Activated CD8-positive, alpha-beta T cell treated with anti-CD3 and anti-CD28 coated beads for 36 hours (primary cell): ENCODE measurements at regions not wholly inside any gene's neighbourhood (a gene's known extent, or its start where the extent isn't known, plus 50 kb on each side); places are given as distances from the start of the nearest gene placed in this dataset.

Source experiments
- ATAC-seq: fragments of 200-7000 bp; cut with Tn5 transposase; one replicate; pipeline ENCODE4 v1.10.0; 2021; ENCODE audit warnings: mild to moderate bottlenecking, moderate library complexity
- CTCF ChIA-PET: fragments of 350-600 bp; sonication (Branson Sonifier 250); formaldehyde crosslinking; loops from one replicate; lab custom pipeline; 2021; ENCODE audit warnings: antibody characterized with exemption; lab: Charles Lee
- POLR2A ChIA-PET: fragments of 350-600 bp; sonication (Branson Sonifier 250); formaldehyde crosslinking; loops from one replicate; lab custom pipeline; 2021; ENCODE audit warnings: antibody characterized with exemption; lab: Charles Lee
- DNase-seq: peaks from one replicate; pipeline ENCODE4 v3.0.0-alpha.2; 2020
- H3K27ac Mint-ChIP-seq: one replicate; pipeline ENCODE4 v1.8.0; 2021; ENCODE audit warnings: mild to moderate bottlenecking, mixed read lengths
- H3K27me3 Mint-ChIP-seq: one replicate; pipeline ENCODE4 v1.8.0; 2021; ENCODE audit warnings: mixed read lengths
- H3K36me3 Mint-ChIP-seq: one replicate; pipeline ENCODE4 v1.8.0; 2021; ENCODE audit warnings: low read depth, mixed read lengths
- H3K4me1 Mint-ChIP-seq: one replicate; pipeline ENCODE4 v1.8.0; 2021; ENCODE audit warnings: low read depth, mixed read lengths
- H3K4me3 Mint-ChIP-seq: one replicate; pipeline ENCODE4 v1.8.0; 2021; ENCODE audit warnings: mild to moderate bottlenecking, moderate library complexity, mixed read lengths
- H3K9me3 Mint-ChIP-seq: one replicate; pipeline ENCODE4 v1.8.0; 2021; ENCODE audit warnings: mixed read lengths
- intact Hi-C: fragments of 100-400 bp; cut with micrococcal nuclease; formaldehyde crosslinking; loops from one replicate; pipeline ENCODE4 v1.10.0; 2022
- TF ChIP-seq, protein P1 (sequence below): fragments of 200-600 bp; IDR thresholded peaks from one replicate; pipeline ENCODE4 v1.8.0; 2022; ENCODE audit warnings: antibody characterized with exemption, mild to moderate bottlenecking

DNA sequence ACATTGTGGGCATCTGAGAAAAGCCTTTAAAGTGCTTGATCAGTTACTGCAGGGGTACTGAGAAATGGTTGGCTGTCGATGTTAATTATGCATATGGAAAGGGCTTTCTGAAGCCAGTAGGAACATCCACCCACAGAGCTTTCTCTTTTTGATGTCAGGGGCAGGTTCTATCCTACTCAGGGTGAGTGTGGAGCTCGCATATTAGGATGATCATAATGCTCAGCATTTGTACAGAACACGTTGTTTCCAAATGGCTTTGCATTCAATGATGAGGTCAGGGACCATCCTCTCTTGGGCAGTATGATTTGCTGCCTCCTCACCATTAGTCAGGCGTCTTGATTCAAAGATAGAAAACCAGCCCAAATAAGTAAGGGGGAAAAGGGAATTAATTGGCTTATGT is 141.9 kb downstream of the HMHB1 start:
- TF ChIP-seq, protein P1, sequence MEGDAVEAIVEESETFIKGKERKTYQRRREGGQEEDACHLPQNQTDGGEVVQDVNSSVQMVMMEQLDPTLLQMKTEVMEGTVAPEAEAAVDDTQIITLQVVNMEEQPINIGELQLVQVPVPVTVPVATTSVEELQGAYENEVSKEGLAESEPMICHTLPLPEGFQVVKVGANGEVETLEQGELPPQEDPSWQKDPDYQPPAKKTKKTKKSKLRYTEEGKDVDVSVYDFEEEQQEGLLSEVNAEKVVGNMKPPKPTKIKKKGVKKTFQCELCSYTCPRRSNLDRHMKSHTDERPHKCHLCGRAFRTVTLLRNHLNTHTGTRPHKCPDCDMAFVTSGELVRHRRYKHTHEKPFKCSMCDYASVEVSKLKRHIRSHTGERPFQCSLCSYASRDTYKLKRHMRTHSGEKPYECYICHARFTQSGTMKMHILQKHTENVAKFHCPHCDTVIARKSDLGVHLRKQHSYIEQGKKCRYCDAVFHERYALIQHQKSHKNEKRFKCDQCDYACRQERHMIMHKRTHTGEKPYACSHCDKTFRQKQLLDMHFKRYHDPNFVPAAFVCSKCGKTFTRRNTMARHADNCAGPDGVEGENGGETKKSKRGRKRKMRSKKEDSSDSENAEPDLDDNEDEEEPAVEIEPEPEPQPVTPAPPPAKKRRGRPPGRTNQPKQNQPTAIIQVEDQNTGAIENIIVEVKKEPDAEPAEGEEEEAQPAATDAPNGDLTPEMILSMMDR, result no peak
- H3K27ac Mint-ChIP-seq, result no peak overlapping the region
- ATAC-seq, result no peak
- DNase-seq, result no peak
- intact Hi-C loops, result no loop called here
- no peaks in the 10 kb centered on the region for H3K36me3 Mint-ChIP-seq
- no peak overlapping the region for H3K4me3 Mint-ChIP-seq
- no peaks in the 10 kb centered on the region for H3K9me3 Mint-ChIP-seq
- ChIA-PET CTCF (no interaction called here), POLR2A (no interaction called here)
- no peaks in the 10 kb centered on the region for H3K4me1 Mint-ChIP-seq
- H3K27me3 Mint-ChIP-seq, result peaks cover 4% of the 10 kb centered on the region

GRCh38 chr5:143955141-143955540 is 143.2 kb downstream of the HMHB1 start:
- H3K27ac Mint-ChIP-seq, result no peak overlapping the region
- POLR2A ChIA-PET, result interaction anchor here (0.7 kb wide), 1 partner anchor 10 kb away, joined by 4 read pairs; no protein-coding TSS in a partner anchor
- H3K36me3 Mint-ChIP-seq, result no peaks in the 10 kb centered on the region
- ATAC-seq (no peak), DNase-seq (no peak)
- CTCF ChIA-PET, result interaction anchor here (0.9 to 1.9 kb wide), 3 partner anchors 13 to 89 kb away, joined by 3 to 5 read pairs (median 4); no protein-coding TSS in a partner anchor
- intact Hi-C loops, result no loop called here
- TF ChIP-seq, protein P1, result no peak
- H3K4me3 Mint-ChIP-seq, result no peak overlapping the region
- H3K9me3 Mint-ChIP-seq, result no peaks in the 10 kb centered on the region
- H3K4me1 Mint-ChIP-seq, result no peaks in the 10 kb centered on the region
- peaks cover 4% of the 10 kb centered on the region for H3K27me3 Mint-ChIP-seq

DNA sequence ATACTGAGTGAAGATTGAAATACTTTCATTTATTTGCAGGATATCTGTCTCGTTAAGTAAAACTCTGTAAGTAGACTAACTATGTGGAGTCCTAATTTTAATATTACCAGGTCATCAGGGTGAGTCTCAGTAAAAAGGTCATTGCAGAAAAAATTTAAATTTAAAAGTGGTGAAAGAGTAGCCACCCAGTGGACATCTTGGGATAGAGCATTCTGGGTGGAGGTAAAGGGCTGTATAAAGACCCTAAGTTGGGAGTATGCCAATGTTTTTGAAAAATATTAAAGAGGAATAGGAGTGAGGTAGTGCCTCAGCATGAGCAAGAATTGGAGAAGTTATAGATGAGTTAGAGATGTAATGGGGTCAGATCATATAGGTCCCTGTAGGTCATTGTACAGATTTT is 145.5 kb downstream of the HMHB1 start:
- no peak overlapping the region for H3K27ac Mint-ChIP-seq
- DNase-seq (no peak), ATAC-seq (no peak)
- ChIA-PET POLR2A (no interaction called here), CTCF (no interaction called here)
- H3K36me3 Mint-ChIP-seq, result no peaks in the 10 kb centered on the region
- H3K9me3 Mint-ChIP-seq, result no peaks in the 10 kb centered on the region
- TF ChIP-seq, protein P1, result no peak
- H3K4me3 Mint-ChIP-seq, result no peak overlapping the region
- H3K27me3 Mint-ChIP-seq, result peaks cover 4% of the 10 kb centered on the region
- intact Hi-C loops, result no loop called here
- no peaks in the 10 kb centered on the region for H3K4me1 Mint-ChIP-seq

- POLR2A ChIA-PET, result no interaction called here
- no peak for DNase-seq
- CTCF ChIA-PET, result interaction anchor here (1.2 to 1.8 kb wide), 2 partner anchors 8 to 52 kb away, joined by 4 to 7 read pairs; no protein-coding TSS in a partner anchor
- Mint-ChIP-seq H3K4me3 (no peak overlapping the region), H3K27me3 (no peaks in the 10 kb centered on the region), H3K9me3 (no peaks in the 10 kb centered on the region), H3K36me3 (no peaks in the 10 kb centered on the region), H3K4me1 (no peaks in the 10 kb centered on the region), H3K27ac (no peak overlapping the region)
- TF ChIP-seq, protein P1, result no peak
- intact Hi-C loops, result loop anchor here (10.0 kb wide), 1 partner anchor 957 kb away; no protein-coding TSS in a partner anchor
- no peak for ATAC-seq
Observed at GRCh38 chr5:143962201-143962600, 150.2 kb downstream of the HMHB1 start.

DNA sequence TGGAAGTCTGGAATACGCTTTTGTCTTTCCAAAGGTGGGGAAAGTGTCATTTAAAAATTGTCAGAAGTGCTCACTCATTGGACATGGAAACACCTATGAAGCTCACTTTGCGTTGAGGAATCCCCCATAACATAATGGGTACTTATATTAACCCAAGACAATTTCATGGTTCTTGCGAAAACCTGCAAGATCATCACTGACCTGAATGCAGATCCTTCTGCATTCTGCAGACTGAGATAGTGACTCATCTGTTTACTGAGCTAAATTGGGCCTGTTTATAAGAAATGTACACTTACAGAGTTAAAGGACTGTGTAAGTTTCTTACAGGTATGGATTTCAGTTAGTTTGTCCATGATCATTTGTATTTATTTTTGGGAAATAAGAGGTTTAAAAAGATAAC is 153.0 kb downstream of the HMHB1 start:
- CTCF ChIA-PET, result no interaction called here

More for the DNA sequence above, 153.0 kb downstream of the HMHB1 start:
- TF ChIP-seq, protein P1, result no peak
- DNase-seq, result no peak
- ATAC-seq, result no peak
- H3K4me3 Mint-ChIP-seq, result no peak overlapping the region
- H3K27me3 Mint-ChIP-seq, result no peaks in the 10 kb centered on the region
- no peaks in the 10 kb centered on the region for H3K36me3 Mint-ChIP-seq
- POLR2A ChIA-PET, result interaction anchor here (0.6 kb wide), 1 partner anchor 10 kb away, joined by 4 read pairs; no protein-coding TSS in a partner anchor
- intact Hi-C loops, result loop anchor here (10.0 kb wide), 1 partner anchor 960 kb away; no protein-coding TSS in a partner anchor
- no peak overlapping the region for H3K27ac Mint-ChIP-seq
- no peaks in the 10 kb centered on the region for H3K4me1 Mint-ChIP-seq
- H3K9me3 Mint-ChIP-seq, result no peaks in the 10 kb centered on the region
